ENCODE measurements at regions not wholly inside any gene's neighbourhood (a gene's known extent, or its start where the extent isn't known, plus 50 kb on each side); places are given as distances from the start of the nearest gene placed in this dataset.
A peak's percentile ranks its signal among the peaks of the same experiment; 100 is the strongest.
"Not testable (repeated sequence)": the region's sequence is repeated elsewhere in the genome, so short reads cannot be mapped to it uniquely, and the experiment has no call there.

DNA sequence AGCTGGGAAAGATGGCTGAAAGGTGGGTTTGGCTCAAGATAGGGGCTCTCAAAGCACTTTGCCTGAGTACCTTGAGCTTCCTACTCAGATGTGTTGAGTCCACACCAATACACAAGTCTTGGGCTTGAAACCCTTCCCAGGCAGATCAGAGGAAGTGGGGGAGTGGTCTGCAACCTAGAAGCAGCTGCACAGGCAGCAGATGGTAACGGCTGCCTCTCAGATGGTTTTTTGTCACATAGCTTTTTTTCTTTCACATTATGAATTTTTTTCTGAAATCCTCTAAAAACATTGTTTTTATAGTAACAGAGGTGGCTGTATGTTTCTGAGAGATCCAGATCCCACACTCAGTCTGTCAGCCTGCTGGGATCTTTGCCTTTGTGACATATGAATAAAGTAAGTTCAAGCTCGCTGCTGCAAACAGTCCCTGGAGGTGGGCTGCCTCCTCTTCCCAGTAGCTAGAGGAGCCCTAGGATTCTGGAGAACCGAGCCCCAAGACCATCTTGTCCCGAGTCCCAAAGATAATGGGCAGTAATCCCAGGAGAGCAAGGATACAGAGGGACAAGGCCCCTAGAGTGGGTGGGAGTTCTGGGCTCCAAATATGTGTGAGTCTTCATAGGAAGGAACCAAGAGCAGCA lies 97.1 kb upstream of the TOP1 start:
- DNase-seq, result no peak

DNA sequence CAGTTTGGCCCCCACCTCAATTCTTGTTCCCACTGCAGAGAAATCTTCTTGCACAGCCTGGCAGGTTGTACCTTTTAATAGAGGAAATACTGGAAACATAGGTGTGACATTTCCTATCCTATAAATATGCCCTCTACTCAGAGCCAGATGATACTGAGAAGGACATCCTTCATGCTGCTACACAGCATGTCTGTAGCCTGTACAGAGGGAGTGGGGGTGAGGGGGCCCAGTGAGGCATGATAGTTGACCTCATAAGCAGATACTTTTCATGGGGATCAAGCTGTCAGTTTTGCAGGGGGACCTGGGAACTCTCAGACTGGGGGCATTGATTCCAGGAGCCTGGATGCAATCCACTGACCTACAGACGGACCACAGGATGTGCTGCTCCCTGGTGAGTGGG lies 96.2 kb upstream of the TOP1 start:
- no peak for DNase-seq

DNA sequence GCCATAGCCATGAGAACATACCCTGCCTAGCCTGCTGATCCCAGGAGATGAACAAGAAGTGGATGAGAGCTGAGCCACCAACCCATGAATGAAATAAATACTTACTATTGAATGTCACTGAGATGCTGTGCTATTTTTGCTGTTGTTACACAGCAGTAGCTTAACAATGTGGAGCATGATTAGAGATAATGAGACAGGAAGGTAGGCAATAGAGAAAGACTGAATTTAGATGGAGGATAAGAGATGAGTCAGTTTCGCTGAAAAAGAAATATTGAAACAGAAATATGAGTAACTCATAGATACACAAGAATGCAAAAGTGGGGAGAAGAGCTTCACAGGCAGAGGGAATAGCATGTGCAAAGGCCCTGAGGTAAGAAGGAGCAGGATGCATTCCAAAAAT lies 94.9 kb upstream of the TOP1 start:
- DNase-seq, result no peak

DNA sequence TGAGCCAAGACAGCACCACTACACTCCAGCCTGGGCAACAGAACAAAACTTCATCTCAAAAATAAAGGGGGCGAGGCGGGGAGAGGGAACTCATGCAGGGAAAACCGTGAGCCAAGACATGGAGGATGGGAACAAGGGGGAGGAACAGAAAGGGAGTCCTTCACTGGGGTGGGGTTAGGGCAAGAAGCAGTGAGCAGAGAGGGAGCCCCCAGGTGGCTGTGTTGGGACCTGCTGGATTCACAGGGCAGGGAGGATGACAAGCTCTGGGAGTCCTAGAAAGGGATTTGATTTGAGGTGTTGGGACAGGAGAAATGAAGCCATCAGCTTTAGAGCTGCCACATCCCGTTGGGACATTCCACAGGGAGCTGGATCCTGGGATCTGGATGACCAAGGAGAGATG lies 90.6 kb upstream of the TOP1 start:
- DNase-seq, result no peak

DNA sequence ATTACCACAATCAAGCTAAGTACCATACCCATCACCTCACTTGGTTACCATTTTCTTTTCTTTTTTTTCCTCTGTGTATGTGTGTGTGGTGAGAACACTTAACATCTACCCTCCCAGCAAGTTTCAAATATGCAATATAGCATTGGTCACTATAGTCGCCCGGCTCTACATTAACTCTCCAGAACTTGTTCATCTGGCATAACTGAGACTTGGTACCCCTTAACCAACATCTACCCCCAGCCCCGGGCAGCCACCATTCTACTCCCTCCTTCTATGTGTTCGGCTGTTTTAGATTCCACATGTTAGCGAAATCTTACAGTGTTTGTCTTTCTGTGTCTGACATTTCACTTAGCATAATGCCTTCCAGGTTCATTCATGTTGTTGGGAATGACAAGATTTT lies 89.0 kb upstream of the TOP1 start:
- DNase-seq, result no peak

DNA sequence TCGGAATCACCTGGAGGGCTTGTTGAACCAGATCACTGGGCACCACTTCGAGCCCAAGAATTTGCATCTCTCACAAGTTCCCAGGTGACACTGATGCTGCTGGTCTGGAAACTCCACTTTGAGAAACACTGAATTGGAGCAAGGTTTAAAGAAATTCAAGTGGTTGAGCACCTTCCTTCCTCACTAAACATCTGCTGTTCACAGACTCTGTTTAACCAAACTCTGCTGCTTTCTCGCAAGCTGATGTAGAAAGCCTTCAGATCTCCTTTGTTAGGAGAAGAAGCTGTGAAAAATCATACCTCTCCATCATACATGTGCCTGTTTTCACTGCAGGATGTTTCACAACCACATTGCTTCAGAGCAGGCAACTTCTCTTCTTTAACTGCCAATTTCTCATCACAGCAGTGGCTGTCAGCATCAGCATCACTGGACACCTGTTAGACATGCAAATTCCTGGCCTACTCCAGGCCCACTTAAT lies 87.5 kb upstream of the TOP1 start:
- no peak for DNase-seq

DNA sequence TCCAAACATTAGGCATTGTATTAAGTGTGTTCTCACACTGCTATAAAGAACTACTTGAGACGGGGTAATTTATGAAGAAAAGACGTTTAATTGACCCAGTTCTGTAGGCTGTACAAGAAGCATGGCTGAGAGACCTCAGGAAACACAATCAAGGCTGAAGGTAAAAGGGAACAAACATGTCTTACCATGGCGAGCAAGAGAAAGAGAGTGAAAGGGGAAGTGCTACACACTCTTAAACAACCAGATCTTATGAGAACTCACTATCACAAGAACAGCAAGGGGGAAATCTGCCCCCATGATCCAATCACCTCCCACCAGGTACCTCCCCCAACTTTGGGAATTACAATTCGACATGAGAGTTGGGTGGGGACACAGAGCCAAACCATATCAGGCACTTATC lies 86.6 kb upstream of the TOP1 start:
- DNase-seq, result no peak

DNA sequence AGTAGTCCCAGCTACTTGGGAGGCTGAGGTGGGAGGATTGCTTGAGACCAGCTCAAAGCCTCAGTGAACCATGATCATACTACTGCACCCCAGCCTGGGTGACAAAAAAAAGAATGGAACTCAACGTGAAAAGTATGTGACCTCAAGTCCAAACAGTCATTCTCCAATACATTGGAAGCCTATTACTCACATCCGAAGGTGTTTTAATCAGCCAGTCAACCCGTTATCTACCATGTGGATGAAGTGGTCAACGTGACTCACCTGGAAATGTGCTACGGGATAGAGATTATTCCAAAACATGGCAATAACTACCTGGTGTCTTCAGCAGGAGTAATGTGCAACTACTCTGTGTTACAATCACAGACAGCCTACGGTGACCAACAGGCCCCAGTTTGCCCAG lies 85.8 kb upstream of the TOP1 start:
- DNase-seq, result no peak

DNA sequence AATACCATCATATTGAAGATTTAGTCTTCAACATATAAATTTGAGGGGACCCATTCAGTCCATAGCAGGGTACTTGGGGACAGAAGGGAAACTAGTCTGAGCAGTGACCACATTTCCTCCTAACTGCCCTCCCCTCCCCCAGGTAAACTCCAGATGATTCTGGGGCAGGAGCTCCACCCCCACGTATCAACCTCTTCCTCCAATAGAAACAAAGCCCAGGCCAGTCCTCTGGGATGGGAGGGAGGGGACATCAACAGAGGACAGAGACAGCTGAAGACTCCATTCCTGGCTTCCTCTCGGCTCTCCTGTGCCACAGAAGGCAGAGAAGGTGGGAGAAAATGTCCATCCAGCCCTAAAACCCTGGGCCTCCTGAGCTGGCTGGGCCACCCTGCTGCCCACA lies 85.0 kb upstream of the TOP1 start:
- DNase-seq, result no peak

DNA sequence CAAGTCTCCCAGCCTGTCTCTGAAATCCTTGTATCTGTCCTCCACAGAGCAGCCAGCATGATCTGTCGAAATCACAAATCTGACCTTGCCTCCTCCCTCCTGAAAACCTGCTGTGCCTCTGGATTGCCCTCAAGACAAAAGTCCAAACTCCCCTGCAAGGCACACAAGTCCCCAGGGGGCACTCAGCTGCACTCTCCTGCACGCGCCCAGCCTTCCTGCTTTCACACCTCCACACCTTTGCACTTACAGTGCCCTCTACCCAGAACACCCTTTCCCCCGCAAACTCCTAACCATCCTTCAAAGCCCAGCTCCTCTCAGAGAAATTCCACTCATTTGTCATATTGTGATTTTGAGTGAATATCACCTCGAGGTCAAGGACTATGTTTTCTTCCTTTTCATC lies 83.4 kb upstream of the TOP1 start:
- no peak for DNase-seq

DNA sequence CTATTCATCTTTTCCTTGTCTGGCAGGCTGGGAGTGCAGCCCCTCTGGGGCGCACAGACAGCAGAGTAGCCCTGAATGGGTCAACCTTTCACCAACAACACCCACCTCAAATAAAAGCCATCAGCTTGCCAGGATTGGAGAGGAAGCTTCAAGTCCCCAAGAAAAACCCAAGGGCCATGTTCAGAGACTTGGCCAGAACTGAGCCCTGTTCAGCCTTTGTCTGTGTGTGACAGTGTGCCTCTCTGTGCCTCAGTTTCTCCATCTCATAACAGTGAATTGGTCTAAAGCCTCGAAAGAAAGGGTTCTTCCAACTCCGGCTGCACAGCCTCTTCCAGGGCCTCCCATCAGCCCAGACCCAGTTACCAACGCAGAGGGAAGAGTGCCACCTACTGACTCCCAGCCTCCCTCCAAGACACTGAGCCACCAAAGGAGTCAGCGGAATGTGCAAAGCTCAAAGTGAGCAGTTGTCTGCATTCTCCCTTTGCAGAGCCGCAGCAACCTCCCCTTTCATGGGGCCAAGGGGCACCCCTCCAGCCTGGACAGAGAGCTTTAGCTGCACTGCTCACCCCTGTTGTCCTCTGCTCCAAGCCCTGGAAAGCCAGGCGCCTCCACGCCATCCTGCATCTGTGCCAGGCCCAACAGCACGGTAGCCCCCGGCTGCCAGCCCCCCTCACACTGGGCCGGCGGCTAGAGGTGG lies 82.7 kb upstream of the TOP1 start:
- peak; percentile 57 to 83 (median 73) for DNase-seq

DNA sequence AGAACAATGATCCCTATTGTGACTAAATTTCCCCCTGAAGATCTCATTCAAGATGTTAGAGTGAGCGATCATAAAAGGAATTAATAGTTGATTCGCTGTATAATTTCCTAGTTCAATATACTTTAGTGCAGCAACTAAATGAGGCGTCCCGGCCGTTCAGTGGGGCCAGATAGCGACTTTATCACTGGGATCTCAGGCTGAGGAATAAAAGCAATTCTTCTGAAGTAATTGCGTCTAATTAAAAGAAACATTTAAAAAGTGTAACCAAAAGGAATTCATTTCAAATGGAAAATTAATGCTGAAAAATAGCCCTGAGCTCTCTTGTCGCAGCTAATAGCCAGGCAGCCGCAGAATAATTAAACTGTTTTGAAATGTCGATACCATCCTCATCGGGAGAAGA lies 82.2 kb upstream of the TOP1 start:
- no peak for DNase-seq

DNA sequence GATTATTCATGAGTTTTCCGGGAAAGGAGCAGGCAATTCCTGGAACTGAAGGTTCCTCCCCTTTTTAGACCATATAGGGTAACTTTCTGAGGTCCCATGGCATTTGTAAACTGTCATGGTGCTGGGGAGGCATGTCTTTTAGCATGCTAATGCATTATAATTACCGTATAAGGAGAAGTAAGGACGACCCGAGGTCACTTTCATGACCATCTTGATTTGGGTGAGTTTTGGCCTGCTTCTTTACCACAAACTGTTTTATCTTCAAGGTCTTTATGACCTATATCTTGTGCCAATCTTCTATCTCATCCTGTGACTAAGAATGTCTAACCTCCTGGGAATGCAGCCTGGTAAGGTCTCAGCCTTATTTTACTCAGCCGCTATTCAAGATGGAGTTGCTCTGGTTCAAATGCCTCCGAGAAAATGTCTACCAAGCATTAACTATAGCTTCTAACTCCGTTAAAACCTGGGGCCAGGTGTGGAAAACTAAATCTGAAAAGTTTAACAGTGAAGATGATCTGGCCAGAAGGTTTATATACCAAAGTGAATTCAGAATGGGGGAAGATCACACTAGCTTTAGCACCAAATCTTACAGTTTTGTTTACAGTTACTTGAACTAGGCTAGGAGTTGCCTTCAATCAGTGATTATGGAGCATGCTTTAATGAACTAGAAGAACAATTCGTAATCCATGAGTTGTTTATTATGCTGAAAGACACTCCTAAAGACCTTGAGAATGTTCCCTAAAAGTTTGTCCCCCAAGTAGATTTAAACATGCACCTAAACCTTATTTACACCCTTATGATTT lies 80.0 kb upstream of the TOP1 start:
- peak in 1 of 3 donors; percentile 61 for DNase-seq

DNA sequence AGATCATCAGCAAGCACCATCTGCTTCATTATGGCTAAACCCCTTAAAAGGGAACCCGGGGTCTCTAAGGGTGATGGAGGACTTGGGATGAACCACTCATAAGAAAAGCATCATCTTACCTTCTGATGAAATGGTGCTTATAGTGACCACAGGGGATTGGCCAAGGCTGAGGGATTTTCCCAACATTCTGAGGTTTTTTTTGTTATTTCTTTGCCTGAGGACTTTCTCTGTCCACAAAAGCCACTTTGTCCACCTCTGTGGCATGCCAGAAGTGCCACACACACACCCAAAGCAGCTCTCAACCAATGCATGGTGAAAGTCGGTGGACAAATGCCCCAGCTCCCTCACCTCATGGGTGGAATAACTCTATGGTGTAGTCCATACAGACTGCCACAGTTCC lies 79.3 kb upstream of the TOP1 start:
- DNase-seq, result no peak

DNA sequence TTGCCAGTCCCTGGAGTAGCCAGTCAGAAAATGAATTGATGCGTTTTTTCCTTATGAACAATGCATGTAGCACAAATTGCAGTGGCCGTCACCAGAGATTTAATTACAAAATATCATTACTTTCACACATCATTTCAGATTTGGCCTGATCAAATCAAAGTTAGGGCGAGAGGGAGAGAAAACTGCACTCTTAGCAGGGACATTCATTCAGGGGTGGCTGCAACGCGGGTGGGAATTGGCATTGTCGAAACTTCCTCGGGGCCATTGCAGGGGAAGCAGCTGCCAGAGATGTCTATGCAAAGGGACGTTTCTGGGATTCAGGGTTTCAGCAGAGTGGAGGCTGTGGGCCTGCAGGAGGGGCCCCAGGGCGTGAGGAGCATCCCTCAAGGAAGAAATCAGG lies 76.5 kb upstream of the TOP1 start:
- DNase-seq, result no peak

DNA sequence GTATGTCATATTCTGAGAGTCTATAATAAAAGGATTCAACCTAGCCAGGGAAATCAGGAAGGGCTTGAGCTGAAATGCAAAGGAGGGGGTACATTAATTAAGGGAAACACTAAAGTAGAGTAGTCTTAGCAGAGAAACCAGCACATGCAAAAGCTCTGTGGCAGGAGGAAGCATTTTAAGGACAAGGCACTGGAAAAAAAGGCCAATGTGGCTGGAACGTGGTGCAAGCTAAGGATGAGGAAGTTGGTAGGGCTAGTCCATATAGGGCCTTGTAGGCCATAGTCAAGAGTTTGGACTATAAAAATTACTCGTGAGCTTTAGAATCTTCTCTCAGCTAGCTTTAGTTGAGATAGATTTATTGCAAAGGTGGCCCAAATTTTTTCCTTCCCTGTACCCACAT lies 75.2 kb upstream of the TOP1 start:
- no peak for DNase-seq

DNA sequence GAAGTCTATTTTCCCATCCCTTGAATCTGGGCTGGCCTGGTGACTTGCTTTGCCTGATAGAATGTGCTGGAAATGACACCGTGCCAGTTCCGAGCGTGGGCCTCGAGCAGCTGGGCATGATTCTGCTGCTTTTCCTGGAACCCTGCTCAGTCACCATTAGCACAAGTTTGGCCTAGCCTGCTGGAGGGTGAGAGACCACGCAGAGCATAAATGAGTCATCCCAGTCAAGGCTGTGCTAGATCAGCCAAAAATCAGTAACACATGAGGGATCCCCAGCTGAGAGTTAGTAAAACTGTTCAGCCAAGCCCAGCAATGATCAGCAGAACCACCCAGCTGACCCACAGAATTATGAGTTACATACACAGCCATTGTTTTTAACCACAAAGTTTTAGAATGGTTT lies 74.8 kb upstream of the TOP1 start:
- DNase-seq, result peak in 1 of 3 donors; percentile 9

DNA sequence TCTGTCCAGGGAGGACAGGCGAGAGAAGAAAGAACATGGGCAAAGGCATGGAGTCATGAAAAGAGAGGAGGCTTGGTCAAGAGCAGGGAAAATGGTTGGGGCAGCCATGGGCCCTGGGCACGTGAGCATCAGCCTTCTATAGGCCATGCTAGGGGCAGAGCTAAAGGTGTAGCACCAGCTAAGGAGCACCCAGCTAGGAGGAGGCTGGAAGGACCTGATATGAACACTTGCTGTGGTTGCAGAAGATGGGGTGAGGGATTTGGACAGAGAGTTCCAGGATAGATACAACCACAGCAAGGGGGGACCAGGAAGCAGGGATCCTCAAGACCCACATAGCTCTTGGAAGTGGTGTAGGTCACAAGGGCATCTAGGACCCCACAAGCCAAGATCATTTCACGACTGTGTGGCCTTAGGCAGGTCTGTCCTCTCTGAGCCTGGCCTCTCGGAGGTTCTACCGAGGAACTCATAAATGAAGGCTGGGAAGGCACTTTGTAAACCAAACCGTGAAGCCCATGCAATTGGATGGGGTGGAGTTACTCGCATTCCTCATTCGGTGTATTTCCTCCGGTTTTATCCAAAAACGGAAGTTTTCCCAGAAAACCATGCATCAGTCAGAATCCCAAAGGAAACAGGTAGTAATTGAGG lies 74.0 kb upstream of the TOP1 start:
- DNase-seq, result no peak

DNA sequence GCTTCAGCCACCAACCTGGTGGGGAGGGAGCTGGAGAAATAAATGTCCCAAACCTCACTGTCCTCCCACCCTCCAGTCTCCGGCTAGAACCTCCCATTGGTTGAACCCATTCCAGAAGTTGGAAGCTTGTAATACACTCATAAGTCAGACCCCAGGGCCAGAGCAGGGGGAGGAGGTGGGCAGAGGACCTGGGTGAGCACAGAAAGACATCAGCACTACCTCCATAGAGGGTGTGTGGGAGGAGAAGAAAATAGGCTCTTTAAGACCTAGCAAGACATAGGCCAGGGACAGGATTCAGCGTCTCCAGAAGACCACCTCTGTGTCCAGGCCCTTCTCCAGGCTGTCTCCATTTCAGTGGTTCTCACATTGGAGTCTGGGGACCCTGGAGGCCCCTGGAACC lies 73.3 kb upstream of the TOP1 start:
- DNase-seq, result no peak

DNA sequence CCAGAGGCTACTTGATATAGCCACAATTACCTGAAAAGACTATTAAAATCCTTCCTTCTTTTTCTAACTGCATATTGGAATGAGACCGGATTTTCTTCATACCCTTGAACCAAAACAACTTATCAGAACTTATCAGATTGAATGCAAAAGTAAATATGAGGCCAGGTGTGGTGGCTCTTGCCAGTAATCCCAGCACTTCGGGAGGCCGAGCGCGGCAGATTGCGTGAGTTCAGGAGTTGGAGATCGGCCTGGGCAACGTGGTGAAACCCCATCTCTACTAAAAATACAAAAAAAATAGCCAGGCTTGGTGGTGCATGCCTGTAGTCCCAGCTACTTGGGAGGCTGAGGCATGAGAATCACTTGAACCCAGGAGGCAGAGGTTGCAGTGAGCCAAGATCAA lies 72.8 kb upstream of the TOP1 start:
- not testable (repeated sequence) for DNase-seq

DNA sequence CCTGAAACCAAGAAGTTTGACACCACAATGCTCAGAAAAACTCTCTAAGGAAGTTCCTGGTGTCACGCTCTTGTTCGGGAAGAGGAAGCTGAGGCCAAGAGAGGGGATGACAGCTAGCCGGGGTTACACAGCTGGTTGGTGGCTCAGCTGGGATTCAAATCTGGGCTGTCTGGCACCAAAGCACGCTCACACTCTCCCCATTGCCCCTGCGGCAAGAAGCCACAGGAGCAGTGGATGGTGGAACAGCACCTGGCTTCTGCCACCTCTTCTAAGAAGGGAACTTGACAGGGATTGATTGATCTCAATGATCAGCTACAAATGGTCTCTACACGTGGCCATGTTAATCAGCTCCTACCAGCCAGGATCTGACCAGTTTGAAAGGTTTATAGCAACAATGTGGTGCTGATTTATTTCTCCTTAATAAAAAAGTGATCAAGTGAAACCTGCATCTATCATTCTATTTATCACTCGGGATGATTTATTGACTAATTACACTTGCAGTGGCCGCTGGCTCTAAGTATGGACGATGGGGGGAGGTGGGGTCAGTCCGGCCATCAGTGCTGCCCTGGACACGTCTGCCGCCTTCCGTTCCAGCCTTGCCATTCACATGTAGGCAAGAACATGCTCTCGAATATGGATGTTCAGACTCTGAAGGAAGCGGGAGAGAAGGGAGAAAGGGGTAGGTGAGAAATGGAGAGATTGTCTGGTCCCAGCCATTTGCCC lies 71.9 kb upstream of the TOP1 start:
- no peak for DNase-seq

DNA sequence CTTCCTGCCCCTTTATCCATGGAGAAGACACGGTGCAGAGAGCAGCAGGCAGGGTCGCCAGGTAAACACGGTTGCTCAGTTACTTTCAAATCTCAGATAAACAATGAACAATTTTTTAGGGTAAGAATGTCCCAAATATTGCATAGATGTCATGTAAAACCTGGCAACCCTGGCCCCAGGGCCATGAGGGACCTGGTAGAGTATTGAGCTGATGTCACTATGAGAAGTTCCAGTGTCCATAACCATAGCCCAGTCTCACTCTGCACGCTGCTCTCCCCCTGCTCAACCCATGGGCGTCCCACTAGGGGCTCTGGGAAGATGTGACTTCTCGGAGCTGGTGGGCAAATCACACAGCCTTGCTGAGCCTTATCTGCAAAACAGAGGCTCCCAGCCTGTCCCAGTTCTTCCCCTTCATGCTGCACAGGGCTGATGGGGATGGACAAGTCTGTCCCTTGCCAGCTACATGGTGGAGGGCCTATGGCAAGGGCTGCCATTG lies 71.3 kb upstream of the TOP1 start:
- no peak for DNase-seq

Data from muscle of back (tissue), 3 donors.